ENCODE measurements at regions not wholly inside any gene's neighbourhood (a gene's known extent, or its start where the extent isn't known, plus 50 kb on each side); places are given as distances from the start of the nearest gene placed in this dataset.

GRCh38 chr5:9699681-9700080 lies 69.5 kb upstream of the TAS2R1 start:
- H2BK15ac ChIP-seq (ENCODE audit: low read depth, low read length): no peak overlapping the region
- no peak for DNase-seq
- no peaks in the 10 kb centered on the region for H3K4me1 ChIP-seq (ENCODE audit: insufficient read depth, low read length)
- H2BK12ac ChIP-seq (ENCODE audit: insufficient read length, low read depth, low read length): no peak overlapping the region
- no peak overlapping the region for H2BK20ac ChIP-seq (ENCODE audit: low read depth, low read length, poor library complexity, severe bottlenecking)
- H4K91ac ChIP-seq (ENCODE audit: insufficient read length, low read depth, low read length): no peak overlapping the region
- H4K5ac ChIP-seq (ENCODE audit: insufficient read length, low read depth, low read length): no peak overlapping the region
- Mint-ChIP-seq H3K4me1 (no peaks in the 10 kb centered on the region), H3K27ac (no peak overlapping the region), H3K4me3 (no peak overlapping the region), H3K9me3 (no peaks in the 10 kb centered on the region), H3K27me3 (ENCODE audit: low read depth) (no peaks in the 10 kb centered on the region; the same call in 1 of the 2 replicates), H3K36me3 (ENCODE audit: insufficient read depth in 1 of 3, low read depth in 3 of 3) (no peaks in the 10 kb centered on the region)
- TF ChIP-seq CTCF (conservative IDR thresholded peaks at IDR 0.05): no peak
- no CpG with 5 or more reads among the region's 3 CpGs for WGBS (ENCODE audit: extremely low coverage, insufficient read length, low lambda C conversion rate)
- no peak overlapping the region for H2BK120ac ChIP-seq (ENCODE audit: low read depth, low read length, poor library complexity, severe bottlenecking)
- no peak overlapping the region for H3K23ac ChIP-seq (ENCODE audit: insufficient read length, low read depth, low read length)
- H2BK5ac ChIP-seq (ENCODE audit: insufficient read length, low read length): no peak overlapping the region
- no peak overlapping the region for H3K27ac ChIP-seq (ENCODE audit: insufficient read length, low read depth, low read length)
- no peaks in the 10 kb centered on the region for H3K79me2 ChIP-seq (ENCODE audit: insufficient read depth, low read length)
- no peak overlapping the region for H3K9ac ChIP-seq (ENCODE audit: extremely low read depth, insufficient read length, low read length)
- no peak overlapping the region for H3K18ac ChIP-seq (ENCODE audit: insufficient read length, low read depth, low read length)
- H3K4me2 ChIP-seq (ENCODE audit: insufficient read depth, insufficient read length, low read length): no peak overlapping the region
- no peak overlapping the region for H3K56ac ChIP-seq (ENCODE audit: insufficient read length, low read depth, low read length)
- no peak overlapping the region for H2AK5ac ChIP-seq (ENCODE audit: insufficient read length, low read length)
- H3K27me3 ChIP-seq (ENCODE audit: insufficient read depth, low read length): no peaks in the 10 kb centered on the region
- no peak overlapping the region for H3K4ac ChIP-seq (ENCODE audit: low read depth, low read length)
- no peak overlapping the region for H2AFZ ChIP-seq (ENCODE audit: low read length)
- no peak overlapping the region for H3K14ac ChIP-seq (ENCODE audit: insufficient read depth, low read length)
- H4K8ac ChIP-seq (replicated peaks; ENCODE audit: insufficient read length, low read depth, low read length): no peak overlapping the region
- H3T11ph ChIP-seq (ENCODE audit: low read length): no peak overlapping the region
- H3K79me1 ChIP-seq (ENCODE audit: insufficient read depth, low read depth, low read length, poor library complexity, severe bottlenecking): no peaks in the 10 kb centered on the region
- no peaks in the 10 kb centered on the region for H3K9me3 ChIP-seq (ENCODE audit: control insufficient read depth, low read depth, low read length)
- no peaks in the 10 kb centered on the region for H4K20me1 ChIP-seq (ENCODE audit: control insufficient read depth, insufficient read depth, insufficient read length)
- no peaks in the 10 kb centered on the region for H3K23me2 ChIP-seq (ENCODE audit: insufficient read length, low read depth, low read length, poor library complexity, severe bottlenecking)
